T1000 (cell line): ENCODE measurements at regions not wholly inside any gene's neighbourhood (a gene's known extent, or its start where the extent isn't known, plus 50 kb on each side); places are given as distances from the start of the nearest gene placed in this dataset.
"Not testable (repeated sequence)": the region's sequence is repeated elsewhere in the genome, so short reads cannot be mapped to it uniquely, and the experiment has no call there.

Experiments
- DNase-seq: peaks from one replicate; lab custom pipeline; 2025; ENCODE audit warnings: mixed read lengths; lab: John Stamatoyannopoulos, UW

- no peak for DNase-seq
Observed at GRCh38 chr6:19329078-19329477, 508.1 kb upstream of the ID4 start.

- DNase-seq: no peak
Observed at GRCh38 chr6:19331089-19331488, 506.1 kb upstream of the ID4 start.

- no peak for DNase-seq
Observed at GRCh38 chr6:19332806-19333460, 504.2 kb upstream of the ID4 start.

GRCh38 chr6:19333936-19334335 lies 503.2 kb upstream of the ID4 start:
- DNase-seq: peak; percentile 2

GRCh38 chr6:19336579-19336978 lies 500.6 kb upstream of the ID4 start:
- no peak for DNase-seq

- DNase-seq: no peak
Observed at GRCh38 chr6:19337101-19337500, 500.1 kb upstream of the ID4 start.

- no peak for DNase-seq
Observed at GRCh38 chr6:19342616-19343015, 494.6 kb upstream of the ID4 start.

GRCh38 chr6:19349429-19349828 lies 487.7 kb upstream of the ID4 start:
- no peak for DNase-seq

GRCh38 chr6:19354181-19354580 lies 483.0 kb upstream of the ID4 start:
- no peak for DNase-seq

GRCh38 chr6:19356692-19357091 lies 480.5 kb upstream of the ID4 start:
- DNase-seq: no peak

- DNase-seq: no peak
Observed at GRCh38 chr6:19362396-19362795, 474.8 kb upstream of the ID4 start.

- DNase-seq: no peak
Observed at GRCh38 chr6:19368511-19368910, 468.7 kb upstream of the ID4 start.

- no peak for DNase-seq
Observed at GRCh38 chr6:19369785-19370184, 467.4 kb upstream of the ID4 start.

- no peak for DNase-seq
Observed at GRCh38 chr6:19370831-19371230, 466.3 kb upstream of the ID4 start.

- no peak for DNase-seq
Observed at GRCh38 chr6:19375613-19376012, 461.6 kb upstream of the ID4 start.

- DNase-seq: no peak
Observed at GRCh38 chr6:19377722-19378121, 459.4 kb upstream of the ID4 start.

- DNase-seq: no peak
Observed at GRCh38 chr6:19380293-19380692, 456.9 kb upstream of the ID4 start.

GRCh38 chr6:19382676-19383075 lies 454.5 kb upstream of the ID4 start:
- DNase-seq: no peak

GRCh38 chr6:19391926-19392325 lies 445.2 kb upstream of the ID4 start:
- no peak for DNase-seq

GRCh38 chr6:19394051-19394450 lies 443.1 kb upstream of the ID4 start:
- no peak for DNase-seq

- no peak for DNase-seq
Observed at GRCh38 chr6:19394687-19395086, 442.5 kb upstream of the ID4 start.

- DNase-seq: no peak
Observed at GRCh38 chr6:19395316-19395715, 441.9 kb upstream of the ID4 start.

GRCh38 chr6:19399406-19399805 lies 437.8 kb upstream of the ID4 start:
- no peak for DNase-seq

- DNase-seq: not testable (repeated sequence)
Observed at GRCh38 chr6:19404884-19405283, 432.3 kb upstream of the ID4 start.

GRCh38 chr6:19408331-19408730 lies 428.8 kb upstream of the ID4 start:
- DNase-seq: no peak
